GM19035 (cell line): ENCODE measurements at regions not wholly inside any gene's neighbourhood (a gene's known extent, or its start where the extent isn't known, plus 50 kb on each side); places are given as distances from the start of the nearest gene placed in this dataset.
A peak's percentile ranks its signal among the peaks of the same experiment; 100 is the strongest.
"Not testable (repeated sequence)": the region's sequence is repeated elsewhere in the genome, so short reads cannot be mapped to it uniquely, and the experiment has no call there.

Experiments
- ATAC-seq: cut with Tn5 transposase; IDR thresholded peaks from one replicate; pipeline ENCODE4 v1.9.1; 2021; ENCODE audit not compliant: unreplicated experiment

DNA sequence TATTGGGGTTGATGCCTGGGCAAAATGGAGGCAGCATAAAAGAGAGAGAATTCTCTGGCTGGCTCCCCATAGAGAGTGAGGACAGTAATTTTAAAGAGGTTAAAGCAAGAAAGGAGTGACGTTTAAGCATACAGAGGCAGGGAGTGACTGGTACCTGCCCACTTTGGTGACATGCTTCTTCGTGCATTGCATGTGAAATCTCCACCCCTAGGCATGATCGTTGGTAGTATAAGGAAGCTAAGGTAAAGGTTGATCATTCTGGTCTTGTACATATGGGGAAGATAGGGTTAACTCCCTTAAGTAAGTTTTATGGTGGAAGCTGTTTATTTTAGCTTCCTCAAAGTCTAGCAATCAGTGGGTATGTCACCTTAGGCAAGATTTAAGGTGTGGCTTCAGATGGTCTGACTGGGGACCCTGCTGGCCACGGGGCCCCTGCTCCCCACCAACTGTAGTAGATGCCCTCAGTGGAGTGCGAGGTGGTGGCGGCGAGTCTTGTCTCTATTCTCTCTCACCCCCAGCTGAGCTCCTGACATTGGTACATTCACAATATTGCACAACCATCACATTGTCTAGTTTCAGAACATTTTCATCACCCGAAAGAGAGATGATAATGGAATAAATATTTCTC lies 797.5 kb upstream of the SPRY2 start:
- ATAC-seq: no peak

GRCh38 chr13:81133066-81133465 lies 792.1 kb upstream of the SPRY2 start:
- no peak for ATAC-seq

DNA sequence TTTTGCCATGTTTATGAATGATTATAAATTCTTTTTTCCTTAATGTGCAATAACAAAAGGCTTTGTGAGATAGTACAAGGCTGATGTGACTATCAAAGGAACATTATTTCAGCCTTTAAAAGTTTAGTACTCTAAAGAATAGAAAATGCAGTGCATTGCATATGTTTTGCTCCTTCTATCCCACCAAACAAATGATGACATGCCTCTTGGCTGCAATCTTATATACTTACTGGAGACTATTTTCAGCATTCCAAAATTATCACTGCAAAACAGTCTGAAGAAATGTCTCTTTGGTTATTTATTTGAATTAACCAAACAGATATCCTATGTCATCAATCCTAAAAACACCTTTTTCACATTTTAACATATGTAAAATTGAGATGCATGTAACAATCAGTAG lies 776.5 kb upstream of the SPRY2 start:
- ATAC-seq: no peak

GRCh38 chr13:81116461-81117282 lies 775.7 kb upstream of the SPRY2 start:
- peak; percentile 61 for ATAC-seq

DNA sequence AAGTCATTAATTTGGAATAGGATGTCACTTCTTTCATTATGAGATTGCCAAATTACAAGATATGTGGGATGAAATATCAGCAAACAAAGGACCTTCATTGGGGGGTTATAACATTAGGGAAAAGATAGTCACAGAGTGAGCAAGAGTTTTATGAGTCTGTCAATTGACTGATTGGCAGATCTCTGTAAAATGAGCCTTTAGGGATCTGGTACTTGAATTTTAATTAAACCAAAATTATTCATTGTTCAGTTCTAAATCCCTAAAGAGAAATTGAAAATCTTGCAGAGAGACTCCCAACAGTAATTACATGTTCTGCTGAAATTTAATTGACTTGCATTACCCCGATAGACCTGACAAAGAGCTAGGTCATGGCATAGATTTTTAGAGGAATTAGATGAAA lies 768.1 kb upstream of the SPRY2 start:
- ATAC-seq: no peak

DNA sequence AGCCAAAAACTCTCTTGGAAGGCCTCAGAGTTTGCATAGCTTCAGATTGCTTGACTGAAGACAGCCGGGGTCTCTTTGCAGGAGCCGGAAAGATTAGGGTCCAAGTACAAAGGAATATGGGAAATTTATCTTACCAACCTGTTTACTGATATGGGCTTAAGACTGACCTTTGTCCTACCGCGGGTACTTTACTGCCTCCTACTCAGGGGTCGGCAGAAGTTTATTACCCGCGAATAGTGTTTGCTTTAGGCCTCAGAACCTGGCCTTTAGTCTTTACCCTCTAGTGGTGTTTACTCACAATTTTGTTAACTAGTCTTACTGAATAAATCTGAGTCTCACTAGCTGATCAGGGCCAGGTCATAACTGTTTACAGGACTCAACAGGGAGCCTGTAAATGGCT lies 765.4 kb upstream of the SPRY2 start:
- ATAC-seq: no peak

DNA sequence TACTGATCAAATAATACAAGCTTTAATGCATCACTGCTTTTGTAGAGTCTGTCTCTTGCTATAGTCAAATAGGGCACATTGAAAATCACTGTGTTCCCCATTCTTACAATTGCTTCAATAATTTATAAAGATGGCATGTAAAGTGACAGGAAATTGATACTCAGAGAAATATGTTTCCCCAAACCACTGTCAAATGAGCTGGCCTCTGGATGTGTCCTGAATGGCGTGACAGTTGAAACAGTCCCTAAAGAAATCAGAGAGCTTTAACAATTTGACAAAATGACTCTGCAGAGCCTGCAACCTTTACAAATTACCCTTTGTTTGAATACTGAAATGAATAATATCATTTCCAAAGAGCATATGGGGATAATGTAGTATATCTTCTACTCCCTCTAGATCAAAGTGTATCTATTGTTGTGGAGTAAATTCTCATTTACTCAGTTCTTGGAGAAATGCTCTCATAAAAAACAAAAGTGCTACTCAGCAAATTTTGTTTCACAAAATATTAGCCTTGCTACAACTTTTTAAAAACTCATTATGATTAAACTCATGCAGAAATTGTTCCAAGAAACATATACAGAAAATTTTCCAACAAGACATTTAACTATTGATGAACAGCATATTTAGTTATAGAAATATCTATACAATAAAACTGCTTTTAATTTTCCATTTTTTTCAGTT lies 763.2 kb upstream of the SPRY2 start:
- no peak for ATAC-seq

GRCh38 chr13:81102066-81102465 lies 761.1 kb upstream of the SPRY2 start:
- not testable (repeated sequence) for ATAC-seq

DNA sequence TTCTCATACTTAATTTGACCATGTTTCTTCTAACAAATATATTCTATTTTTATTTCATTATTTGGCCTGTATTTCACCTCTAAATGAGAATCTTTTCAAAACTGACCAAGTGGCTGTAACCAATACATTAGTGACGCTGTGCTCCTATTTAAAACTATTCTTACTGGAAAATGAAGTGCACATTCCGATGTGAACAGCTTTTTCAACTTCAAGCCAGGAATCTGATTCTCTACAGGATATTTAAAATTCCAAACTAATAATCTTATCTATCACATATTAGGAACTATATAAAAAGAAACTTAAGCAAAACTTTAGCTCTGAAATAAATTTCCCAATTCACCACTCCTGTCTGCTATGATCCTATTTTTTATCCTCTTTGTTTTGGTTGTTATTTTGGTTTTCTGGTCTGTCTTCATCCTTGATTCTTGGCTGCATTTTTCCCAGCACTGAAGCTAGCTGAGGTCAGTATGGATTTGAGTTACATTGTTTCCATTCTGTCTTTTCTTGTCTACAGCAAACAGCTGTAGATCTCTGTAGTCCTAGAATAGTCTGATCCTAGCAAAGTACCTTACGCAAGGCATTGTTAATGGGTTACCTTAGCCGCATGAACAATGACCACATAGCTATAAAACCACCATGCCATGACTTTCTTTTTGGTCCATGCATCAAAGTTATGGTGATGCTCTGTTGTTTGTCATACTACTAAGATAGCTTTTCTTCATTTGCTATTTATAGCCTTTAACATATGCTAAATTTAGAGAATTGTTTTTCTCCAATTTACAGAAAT lies 748.6 kb upstream of the SPRY2 start:
- no peak for ATAC-seq

DNA sequence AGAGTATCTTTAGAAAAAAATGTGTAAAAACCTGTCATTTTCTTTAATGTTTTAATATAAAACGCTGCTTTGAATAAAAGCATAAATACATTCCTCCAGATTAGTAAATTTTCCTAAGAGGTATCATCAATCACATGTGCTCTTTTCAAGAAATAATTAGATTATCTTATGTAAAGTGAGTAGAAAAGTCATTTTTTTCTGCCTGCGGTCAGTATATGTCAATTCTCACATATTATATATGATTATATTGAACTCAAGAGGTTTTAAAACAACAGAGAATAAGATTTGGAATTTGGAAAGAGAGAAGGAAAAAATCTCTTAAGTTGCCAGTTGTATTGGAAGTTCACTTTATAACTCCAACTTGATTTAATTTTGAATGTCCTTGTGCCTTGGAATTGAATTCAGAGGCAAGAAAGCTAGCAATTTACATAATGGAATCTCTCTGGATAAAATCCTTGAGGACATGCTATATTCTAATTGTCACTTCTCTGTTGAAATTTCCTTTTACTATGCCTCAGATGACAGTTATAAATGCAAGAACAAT lies 740.1 kb upstream of the SPRY2 start:
- ATAC-seq: no peak

DNA sequence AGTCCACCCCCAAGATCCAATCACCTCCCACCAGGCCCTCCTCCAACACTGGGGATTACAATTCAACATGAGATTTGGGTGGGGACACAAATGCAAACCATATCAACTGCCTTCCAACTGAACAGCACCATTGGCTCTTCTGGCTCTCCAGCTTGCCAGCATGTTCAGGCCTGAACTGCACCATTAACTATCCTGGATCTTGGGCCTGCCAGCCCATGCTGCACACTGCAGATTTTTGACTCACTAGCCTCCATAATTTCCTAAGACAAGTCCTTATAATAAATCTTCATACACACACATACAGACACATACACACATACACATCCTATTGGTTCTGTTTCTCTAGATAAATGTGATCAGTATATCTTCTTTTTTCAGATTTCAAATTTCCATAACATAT lies 737.1 kb upstream of the SPRY2 start:
- no peak for ATAC-seq

GRCh38 chr13:81069822-81070221 lies 728.9 kb upstream of the SPRY2 start:
- not testable (repeated sequence) for ATAC-seq

DNA sequence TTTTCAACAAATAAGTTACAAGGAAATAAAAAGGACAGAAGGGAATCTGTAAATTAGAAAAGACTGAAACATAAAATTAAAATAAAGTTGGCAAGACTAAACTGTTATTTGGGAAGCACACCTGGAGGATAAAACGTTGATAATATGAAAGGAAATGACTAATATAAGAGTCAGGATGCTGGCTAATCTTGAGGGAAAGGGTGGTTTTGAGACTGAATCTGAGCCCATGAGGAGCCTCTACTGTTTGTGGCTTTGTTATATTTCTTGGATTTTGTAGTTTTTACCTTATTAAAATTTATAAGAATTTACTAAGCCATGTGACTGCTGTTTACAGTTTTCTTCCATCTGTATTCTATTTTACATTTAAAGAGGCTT lies 718.0 kb upstream of the SPRY2 start:
- no peak for ATAC-seq

DNA sequence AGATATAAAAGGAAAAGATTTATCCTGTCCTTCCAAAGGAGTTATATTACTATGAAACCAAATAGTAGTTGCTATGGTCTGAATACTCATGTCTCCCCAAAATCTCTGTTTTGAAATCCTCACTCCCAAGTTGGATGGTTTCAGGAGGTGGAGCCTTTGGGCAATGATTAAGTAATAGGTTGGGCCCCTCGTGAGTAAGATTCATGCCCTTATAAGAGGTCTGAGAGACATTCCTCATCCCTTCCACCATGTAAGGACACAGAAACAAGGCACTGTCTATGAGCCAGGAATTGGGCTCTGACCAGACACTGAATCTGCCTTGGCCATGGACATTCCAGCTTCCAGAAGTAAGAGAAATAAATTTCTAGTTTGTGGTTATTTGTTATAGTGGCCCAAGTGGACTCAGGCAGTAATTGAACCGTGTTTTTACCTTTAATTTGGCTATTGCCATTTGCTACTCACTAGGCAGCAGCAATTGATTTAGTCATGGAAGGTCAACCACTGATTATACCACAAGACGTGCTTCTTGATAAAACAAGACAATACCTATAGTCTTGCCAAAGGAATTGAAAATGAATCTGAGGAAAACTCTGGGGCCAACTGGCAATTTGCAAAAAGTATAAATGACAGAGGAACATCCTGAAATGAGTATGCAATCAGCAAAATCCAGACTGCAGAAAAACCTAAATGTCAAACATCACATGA lies 717.4 kb upstream of the SPRY2 start:
- no peak for ATAC-seq

DNA sequence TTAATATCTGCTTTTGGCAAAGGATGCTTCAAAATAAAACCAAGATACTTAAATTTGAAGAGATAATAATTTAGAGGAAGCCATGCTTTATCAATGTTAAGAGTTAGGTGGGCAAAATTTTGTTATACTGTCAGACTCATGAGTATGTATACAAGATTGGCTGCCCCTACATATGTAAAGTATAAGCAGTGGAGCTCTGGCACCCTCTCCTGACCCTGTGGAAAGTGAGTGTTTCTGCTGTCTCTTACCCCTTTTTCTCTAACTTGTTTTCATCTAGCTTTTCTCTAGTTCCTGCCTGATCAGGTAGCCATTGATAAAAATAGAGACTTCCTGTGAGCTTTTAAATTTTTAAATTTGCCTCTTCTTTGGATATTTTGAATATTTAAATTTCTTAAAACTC lies 710.9 kb upstream of the SPRY2 start:
- no peak for ATAC-seq

GRCh38 chr13:81048026-81048461 lies 707.1 kb upstream of the SPRY2 start:
- no peak for ATAC-seq

DNA sequence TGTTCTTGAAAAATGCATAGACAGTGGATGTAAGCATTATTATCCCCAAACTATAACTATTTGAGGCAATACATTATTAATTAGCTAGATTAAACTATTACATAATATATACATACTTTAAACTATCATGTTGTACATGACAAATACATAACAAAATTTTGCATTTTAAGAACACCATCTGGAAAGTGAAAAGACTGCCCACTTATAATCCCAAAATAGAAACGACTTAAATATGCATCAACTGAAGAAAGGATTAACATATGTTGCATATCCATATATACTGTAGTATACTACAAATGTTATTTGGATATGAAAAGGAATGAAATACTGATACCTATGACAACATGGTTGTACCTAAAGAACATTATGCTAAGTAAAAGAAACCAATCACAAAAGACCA lies 700.8 kb upstream of the SPRY2 start:
- no peak for ATAC-seq

- ATAC-seq: no peak
Measured at GRCh38 chr13:81031996-81032395, 691.1 kb upstream of the SPRY2 start.

- no peak for ATAC-seq
Measured at GRCh38 chr13:81025091-81025490, 684.2 kb upstream of the SPRY2 start.

DNA sequence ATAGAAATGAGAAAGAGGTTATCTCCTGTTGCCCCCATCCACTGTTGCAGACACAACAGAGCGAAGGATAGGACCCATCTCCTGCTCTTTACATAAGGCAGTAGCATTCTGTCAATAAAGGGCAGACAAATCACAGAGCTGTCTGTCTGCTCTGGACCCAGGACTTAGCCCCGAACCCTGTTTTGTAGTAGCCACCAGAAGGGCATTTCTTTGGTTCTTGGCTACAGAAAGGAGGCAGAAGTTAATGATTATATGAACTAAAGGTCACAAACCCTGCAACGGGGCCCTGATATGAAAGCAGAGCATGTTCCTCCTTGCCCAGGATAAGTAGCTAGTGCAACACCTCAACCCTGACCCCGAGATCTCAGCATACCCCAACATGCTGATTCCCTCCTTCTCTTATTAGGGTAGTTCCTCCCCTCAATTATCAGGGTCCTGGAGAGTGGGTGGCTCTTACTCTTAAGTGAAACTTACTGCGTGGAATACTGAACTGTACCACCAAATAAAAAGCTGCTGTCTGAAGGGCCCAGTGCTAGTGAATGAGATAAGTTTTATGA lies 680.4 kb upstream of the SPRY2 start:
- ATAC-seq: no peak
